ENCODE measurements at regions not wholly inside any gene's neighbourhood (a gene's known extent, or its start where the extent isn't known, plus 50 kb on each side); places are given as distances from the start of the nearest gene placed in this dataset.

DNA sequence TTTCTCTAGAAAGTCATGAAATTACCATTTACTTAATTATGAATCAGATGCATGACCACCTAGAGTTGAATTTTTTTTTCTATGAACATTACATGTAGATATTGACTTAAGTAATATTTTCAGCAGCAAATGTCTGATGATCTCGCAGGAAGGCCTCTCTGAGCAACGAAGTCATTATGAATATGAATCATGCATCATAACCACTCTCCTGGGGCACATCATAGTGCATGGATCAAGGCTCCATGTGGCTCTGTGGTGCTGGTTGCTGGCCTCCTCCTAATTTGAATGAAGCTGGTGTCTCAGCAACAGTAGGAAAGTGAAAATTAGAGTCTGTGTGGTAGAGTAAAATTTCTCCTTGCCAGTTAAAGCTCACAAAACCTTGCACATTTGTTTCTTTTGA is 121.4 kb upstream of the INHBA start:
- TF ChIP-seq ZNF8 (CRISPR knock-in tag; IDR thresholded peaks at IDR 0.05) (no peak), BACH2 (CRISPR knock-in tag; IDR thresholded peaks at IDR 0.05; ENCODE audit: borderline replicate concordance) (no peak), SNAI2 (CRISPR knock-in tag; IDR thresholded peaks at IDR 0.05) (no peak), ARNTL (CRISPR knock-in tag; IDR thresholded peaks at IDR 0.05; ENCODE audit: borderline replicate concordance, low read depth) (no peak), ZFP30 (CRISPR knock-in tag; IDR thresholded peaks at IDR 0.05) (no peak)
- TF ChIP-seq, protein P1, sequence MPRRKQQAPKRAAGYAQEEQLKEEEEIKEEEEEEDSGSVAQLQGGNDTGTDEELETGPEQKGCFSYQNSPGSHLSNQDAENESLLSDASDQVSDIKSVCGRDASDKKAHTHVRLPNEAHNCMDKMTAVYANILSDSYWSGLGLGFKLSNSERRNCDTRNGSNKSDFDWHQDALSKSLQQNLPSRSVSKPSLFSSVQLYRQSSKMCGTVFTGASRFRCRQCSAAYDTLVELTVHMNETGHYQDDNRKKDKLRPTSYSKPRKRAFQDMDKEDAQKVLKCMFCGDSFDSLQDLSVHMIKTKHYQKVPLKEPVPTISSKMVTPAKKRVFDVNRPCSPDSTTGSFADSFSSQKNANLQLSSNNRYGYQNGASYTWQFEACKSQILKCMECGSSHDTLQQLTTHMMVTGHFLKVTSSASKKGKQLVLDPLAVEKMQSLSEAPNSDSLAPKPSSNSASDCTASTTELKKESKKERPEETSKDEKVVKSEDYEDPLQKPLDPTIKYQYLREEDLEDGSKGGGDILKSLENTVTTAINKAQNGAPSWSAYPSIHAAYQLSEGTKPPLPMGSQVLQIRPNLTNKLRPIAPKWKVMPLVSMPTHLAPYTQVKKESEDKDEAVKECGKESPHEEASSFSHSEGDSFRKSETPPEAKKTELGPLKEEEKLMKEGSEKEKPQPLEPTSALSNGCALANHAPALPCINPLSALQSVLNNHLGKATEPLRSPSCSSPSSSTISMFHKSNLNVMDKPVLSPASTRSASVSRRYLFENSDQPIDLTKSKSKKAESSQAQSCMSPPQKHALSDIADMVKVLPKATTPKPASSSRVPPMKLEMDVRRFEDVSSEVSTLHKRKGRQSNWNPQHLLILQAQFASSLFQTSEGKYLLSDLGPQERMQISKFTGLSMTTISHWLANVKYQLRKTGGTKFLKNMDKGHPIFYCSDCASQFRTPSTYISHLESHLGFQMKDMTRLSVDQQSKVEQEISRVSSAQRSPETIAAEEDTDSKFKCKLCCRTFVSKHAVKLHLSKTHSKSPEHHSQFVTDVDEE (CRISPR knock-in tag; IDR thresholded peaks at IDR 0.05) = no peak

Measured in SK-N-SH treated with all-trans-retinoic acid at 6 μM for 48 hours (cell line).